IPS-18a (cell line): ENCODE measurements at regions not wholly inside any gene's neighbourhood (a gene's known extent, or its start where the extent isn't known, plus 50 kb on each side); places are given as distances from the start of the nearest gene placed in this dataset.

Experiments
- H3K27ac ChIP-seq: one replicate; pipeline ENCODE4 v1.5.1; 2013; ENCODE audit warnings: low read length
- H3K27me3 ChIP-seq: one replicate; pipeline ENCODE4 v1.6.1; 2013; ENCODE audit warnings: mild to moderate bottlenecking, low read length; ENCODE audit not compliant: control insufficient read depth, insufficient read depth
- H3K36me3 ChIP-seq: one replicate; pipeline ENCODE4 v1.6.1; 2013; ENCODE audit warnings: low read depth, low read length; ENCODE audit not compliant: control insufficient read depth
- H3K4me1 ChIP-seq: one replicate; pipeline ENCODE4 v1.6.1; 2013; ENCODE audit warnings: low read depth, low read length; ENCODE audit not compliant: control insufficient read depth
- H3K4me3 ChIP-seq: one replicate; pipeline ENCODE4 v1.5.1; 2013; ENCODE audit warnings: low read length
- H3K9ac ChIP-seq: one replicate; pipeline ENCODE4 v1.6.1; 2013; ENCODE audit warnings: mild to moderate bottlenecking, low read length, moderate library complexity
- H3K9me3 ChIP-seq: one replicate; pipeline ENCODE4 v1.6.1; 2013; ENCODE audit warnings: low read depth, low read length; ENCODE audit not compliant: control insufficient read depth

DNA sequence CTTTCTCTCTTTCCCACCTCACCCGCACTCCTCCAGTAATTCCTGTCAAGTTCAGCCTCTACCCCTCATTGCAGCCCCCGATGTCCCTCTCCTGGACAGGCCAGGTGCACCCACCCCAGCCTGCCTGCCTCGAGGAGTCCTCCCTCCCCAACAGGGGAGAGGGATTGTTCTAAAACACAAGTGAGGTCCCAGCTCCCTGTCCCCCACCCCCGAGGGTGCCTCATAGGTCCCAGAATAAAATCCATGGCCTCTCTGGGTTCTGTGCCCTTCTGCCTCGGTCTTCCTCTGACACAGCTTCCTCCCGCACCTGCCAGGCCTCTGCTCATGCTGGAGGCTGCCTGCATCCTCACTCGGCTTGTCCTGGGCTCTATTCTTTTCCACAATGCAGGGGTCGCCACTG, 720.1 kb downstream of the BRD1 start:
- Histone ChIP-seq H3K9me3 (no peaks in the 10 kb centered on the region), H3K27me3 (no peaks in the 10 kb centered on the region)

DNA sequence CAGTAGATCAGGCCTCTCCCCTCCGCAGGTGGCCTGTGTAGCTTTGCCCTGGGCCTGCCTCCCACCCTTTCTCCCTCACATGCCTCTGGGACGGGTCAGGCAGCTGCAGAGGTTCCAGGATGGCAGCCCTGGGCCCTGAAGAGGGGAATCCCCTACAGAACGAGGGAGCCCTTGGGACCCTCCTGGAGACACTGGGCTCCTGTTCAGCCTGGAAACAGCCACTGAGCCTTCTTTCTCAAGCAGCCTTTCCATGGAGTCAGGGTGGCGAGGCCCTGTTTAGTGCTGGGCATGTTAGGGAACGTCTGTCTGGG, 720.9 kb downstream of the BRD1 start:
- Histone ChIP-seq H3K27ac (no peak overlapping the region), H3K4me3 (no peak overlapping the region), H3K27me3 (no peaks in the 10 kb centered on the region), H3K4me1 (no peaks in the 10 kb centered on the region), H3K9me3 (no peaks in the 10 kb centered on the region), H3K9ac (no peak overlapping the region), H3K36me3 (no peaks in the 10 kb centered on the region)

More for the DNA sequence above, 720.1 kb downstream of the BRD1 start:
- Histone ChIP-seq H3K4me3 (no peak overlapping the region), H3K4me1 (no peaks in the 10 kb centered on the region), H3K27ac (no peak overlapping the region), H3K36me3 (no peaks in the 10 kb centered on the region), H3K9ac (no peak overlapping the region)

DNA sequence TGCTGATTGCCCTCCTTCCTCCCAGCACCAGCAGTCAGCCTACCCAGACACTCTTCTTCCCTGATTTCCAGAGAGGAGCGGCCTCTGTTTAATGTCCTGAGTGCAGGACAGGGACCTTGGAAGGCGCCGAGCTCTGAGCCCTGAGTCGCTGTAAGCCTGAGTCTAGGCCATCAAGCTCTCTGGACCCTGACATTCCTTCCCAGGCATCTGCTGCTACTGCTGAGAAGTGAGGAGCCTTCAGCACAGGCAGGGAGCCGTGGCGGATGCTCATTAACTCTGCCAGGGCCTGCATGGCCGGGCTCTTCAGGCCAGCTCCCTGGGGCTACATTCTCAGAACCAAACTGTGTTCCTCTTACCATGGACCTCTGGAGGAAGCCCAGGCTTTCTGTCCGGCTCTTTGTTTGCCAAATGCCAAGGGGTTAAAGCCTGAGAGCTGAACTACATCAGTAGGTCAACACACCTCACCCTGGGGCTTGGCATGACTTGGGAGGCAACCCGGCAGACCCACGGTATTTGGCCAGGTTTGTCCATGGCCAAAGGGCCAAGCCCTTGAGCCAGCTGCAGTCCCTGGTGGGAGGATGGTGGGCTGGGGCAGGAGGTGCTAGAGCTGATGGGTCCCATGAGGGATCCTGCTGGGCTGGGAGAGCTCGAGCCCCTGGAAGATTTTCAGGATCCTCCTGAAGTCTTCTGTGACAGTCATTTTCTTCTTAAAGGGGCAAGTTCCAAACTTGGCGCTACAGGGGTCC, 721.4 kb downstream of the BRD1 start:
- H3K27me3 ChIP-seq, result no peaks in the 10 kb centered on the region

GRCh38 chr22:49104434-49104833, 723.2 kb downstream of the BRD1 start:
- Histone ChIP-seq H3K4me1 (no peaks in the 10 kb centered on the region), H3K27me3 (no peaks in the 10 kb centered on the region), H3K4me3 (no peak overlapping the region), H3K36me3 (no peaks in the 10 kb centered on the region), H3K27ac (no peak overlapping the region), H3K9ac (no peak overlapping the region), H3K9me3 (no peaks in the 10 kb centered on the region)

More for the DNA sequence above, 721.4 kb downstream of the BRD1 start:
- Histone ChIP-seq H3K4me1 (no peaks in the 10 kb centered on the region), H3K4me3 (no peak overlapping the region), H3K27ac (no peak overlapping the region), H3K9me3 (no peaks in the 10 kb centered on the region), H3K36me3 (no peaks in the 10 kb centered on the region), H3K9ac (no peak overlapping the region)

- Histone ChIP-seq H3K9me3 (no peaks in the 10 kb centered on the region), H3K9ac (no peak overlapping the region), H3K4me3 (no peak overlapping the region), H3K27me3 (no peaks in the 10 kb centered on the region), H3K4me1 (no peaks in the 10 kb centered on the region), H3K27ac (no peak overlapping the region), H3K36me3 (no peaks in the 10 kb centered on the region)
Observed at GRCh38 chr22:49103314-49104059, 724.2 kb downstream of the BRD1 start.

- Histone ChIP-seq H3K36me3 (no peaks in the 10 kb centered on the region), H3K27me3 (no peaks in the 10 kb centered on the region), H3K4me1 (no peaks in the 10 kb centered on the region), H3K9ac (no peak overlapping the region), H3K4me3 (no peak overlapping the region), H3K27ac (no peak overlapping the region), H3K9me3 (no peaks in the 10 kb centered on the region)
Observed at GRCh38 chr22:49102367-49102766, 725.3 kb downstream of the BRD1 start.

GRCh38 chr22:49101873-49102272, 725.8 kb downstream of the BRD1 start:
- no peaks in the 10 kb centered on the region for H3K27me3 ChIP-seq

DNA sequence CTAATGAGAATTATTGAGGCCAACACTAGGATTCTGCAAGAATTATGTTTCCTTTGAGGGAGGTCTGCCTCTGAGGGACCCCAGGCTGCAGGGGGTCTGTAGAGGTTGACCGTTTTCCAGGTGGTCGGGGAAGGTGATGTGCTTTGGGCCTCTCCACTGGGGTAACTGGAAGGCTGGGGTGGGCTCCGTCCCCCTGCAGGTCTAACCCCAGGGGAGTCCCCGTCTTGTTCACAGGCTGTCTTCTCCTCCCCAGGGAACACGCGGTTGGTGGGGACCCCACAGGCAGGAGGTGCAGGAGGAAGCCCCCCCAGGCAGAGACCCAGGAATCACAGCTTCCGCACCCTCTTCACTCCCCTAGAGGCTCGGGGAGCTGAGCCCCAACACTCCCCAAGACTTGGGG, 726.4 kb downstream of the BRD1 start:
- H3K36me3 ChIP-seq, result no peaks in the 10 kb centered on the region
- H3K4me3 ChIP-seq, result no peak overlapping the region
- H3K27me3 ChIP-seq, result no peaks in the 10 kb centered on the region
- no peaks in the 10 kb centered on the region for H3K4me1 ChIP-seq
- no peaks in the 10 kb centered on the region for H3K9me3 ChIP-seq
- H3K27ac ChIP-seq, result no peak overlapping the region
- no peak overlapping the region for H3K9ac ChIP-seq

More at GRCh38 chr22:49101873-49102272, 725.8 kb downstream of the BRD1 start:
- H3K9me3 ChIP-seq, result no peaks in the 10 kb centered on the region
- H3K4me3 ChIP-seq, result no peak overlapping the region
- no peaks in the 10 kb centered on the region for H3K4me1 ChIP-seq
- H3K36me3 ChIP-seq, result no peaks in the 10 kb centered on the region
- H3K27ac ChIP-seq, result no peak overlapping the region
- H3K9ac ChIP-seq, result no peak overlapping the region

DNA sequence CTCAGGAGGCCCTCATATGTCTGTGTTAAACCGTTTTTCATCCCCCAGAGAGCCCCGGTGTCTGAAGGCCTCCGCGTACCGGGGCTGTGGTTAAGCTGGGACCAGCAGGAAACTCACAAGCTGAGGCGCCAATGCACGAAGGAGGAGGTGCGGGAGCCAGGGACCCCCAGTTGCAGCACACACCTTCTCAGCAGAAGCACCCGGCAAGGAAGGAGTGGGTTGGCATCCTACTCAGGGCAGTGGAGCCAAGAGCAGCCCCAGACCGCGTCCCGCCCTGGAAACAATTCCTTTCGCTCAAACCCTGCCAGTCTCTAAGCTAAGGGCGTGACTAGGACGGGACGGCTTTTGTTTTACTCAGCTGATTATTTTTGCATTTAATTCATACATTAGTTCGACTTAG, 726.9 kb downstream of the BRD1 start:
- Histone ChIP-seq H3K27me3 (no peaks in the 10 kb centered on the region), H3K27ac (no peak overlapping the region), H3K4me1 (no peaks in the 10 kb centered on the region), H3K36me3 (no peaks in the 10 kb centered on the region), H3K9ac (no peak overlapping the region), H3K9me3 (no peaks in the 10 kb centered on the region), H3K4me3 (no peak overlapping the region)

GRCh38 chr22:49100316-49100715, 727.4 kb downstream of the BRD1 start:
- Histone ChIP-seq H3K4me1 (no peaks in the 10 kb centered on the region), H3K9me3 (no peaks in the 10 kb centered on the region), H3K27ac (no peak overlapping the region), H3K9ac (no peak overlapping the region), H3K36me3 (no peaks in the 10 kb centered on the region), H3K4me3 (no peak overlapping the region), H3K27me3 (no peaks in the 10 kb centered on the region)

- Histone ChIP-seq H3K4me3 (no peak overlapping the region), H3K27ac (no peak overlapping the region), H3K9me3 (no peaks in the 10 kb centered on the region), H3K4me1 (no peaks in the 10 kb centered on the region), H3K27me3 (no peaks in the 10 kb centered on the region), H3K9ac (no peak overlapping the region), H3K36me3 (no peaks in the 10 kb centered on the region)
Observed at GRCh38 chr22:49099496-49100124, 728.1 kb downstream of the BRD1 start.
